ENCODE measurements at regions not wholly inside any gene's neighbourhood (a gene's known extent, or its start where the extent isn't known, plus 50 kb on each side); places are given as distances from the start of the nearest gene placed in this dataset.

- Mint-ChIP-seq H3K27me3 (ENCODE audit: low read depth, unreplicated experiment) (no peaks in the 10 kb centered on the region), H3K4me1 (ENCODE audit: low read depth, unreplicated experiment) (peaks cover 37% of the 10 kb centered on the region), H3K9me3 (ENCODE audit: unreplicated experiment) (no peaks in the 10 kb centered on the region), H3K4me3 (ENCODE audit: unreplicated experiment) (no peak overlapping the region), H3K27ac (ENCODE audit: unreplicated experiment) (peak overlapping the region; percentile 31), H3K36me3 (ENCODE audit: low read depth, unreplicated experiment) (no peaks in the 10 kb centered on the region)
- H3K9me3 ChIP-seq (ENCODE audit: insufficient read depth, low read depth, low read length), result no peaks in the 10 kb centered on the region
- DNase-seq (ENCODE audit: low read depth), result peak; percentile 49
- no peaks in the 10 kb centered on the region for H3K79me2 ChIP-seq (ENCODE audit: insufficient read depth, low read length)
- H3K27ac ChIP-seq (ENCODE audit: low read depth, low read length), result no peak overlapping the region
- H3K9ac ChIP-seq (ENCODE audit: low read length), result no peak overlapping the region
- H3K4me2 ChIP-seq (ENCODE audit: low read length), result no peak overlapping the region
- TF ChIP-seq EZH2 (IDR thresholded peaks at IDR 0.05; ENCODE audit: insufficient read depth, low read length), result no peak
- no peak for TF ChIP-seq CTCF (IDR thresholded peaks at IDR 0.05; ENCODE audit: insufficient read depth, low read depth, low read length)
- H3K4me3 ChIP-seq (ENCODE audit: insufficient read depth, low read depth, low read length), result no peak overlapping the region
- H2AFZ ChIP-seq (ENCODE audit: low read depth, low read length), result no peak overlapping the region
- H3K27me3 ChIP-seq (ENCODE audit: insufficient read depth, low read length), result no peaks in the 10 kb centered on the region
- H4K20me1 ChIP-seq (ENCODE audit: insufficient read depth, low read length), result no peaks in the 10 kb centered on the region
- peaks cover 6% of the 10 kb centered on the region for H3K4me1 ChIP-seq (ENCODE audit: insufficient read depth, low read length)
- no peaks in the 10 kb centered on the region for H3K36me3 ChIP-seq (ENCODE audit: insufficient read depth, low read length)
- FAIRE-seq, result no peak
Observed at GRCh38 chr13:67296511-67296910, 66.4 kb upstream of the PCDH9 start.

- Mint-ChIP-seq H3K4me1 (ENCODE audit: low read depth, unreplicated experiment) (peaks cover 8% of the 10 kb centered on the region), H3K9me3 (ENCODE audit: unreplicated experiment) (no peaks in the 10 kb centered on the region), H3K36me3 (ENCODE audit: low read depth, unreplicated experiment) (no peaks in the 10 kb centered on the region), H3K4me3 (ENCODE audit: unreplicated experiment) (no peak overlapping the region), H3K27ac (ENCODE audit: unreplicated experiment) (no peak overlapping the region), H3K27me3 (ENCODE audit: low read depth, unreplicated experiment) (no peaks in the 10 kb centered on the region)
- no peak overlapping the region for H3K9ac ChIP-seq (ENCODE audit: low read length)
- no peaks in the 10 kb centered on the region for H4K20me1 ChIP-seq (ENCODE audit: insufficient read depth, low read length)
- no peaks in the 10 kb centered on the region for H3K27me3 ChIP-seq (ENCODE audit: insufficient read depth, low read length)
- H3K36me3 ChIP-seq (ENCODE audit: insufficient read depth, low read length), result no peaks in the 10 kb centered on the region
- H3K4me2 ChIP-seq (ENCODE audit: low read length), result no peak overlapping the region
- H3K4me3 ChIP-seq (ENCODE audit: insufficient read depth, low read depth, low read length), result no peak overlapping the region
- H3K27ac ChIP-seq (ENCODE audit: low read depth, low read length), result no peak overlapping the region
- DNase-seq (ENCODE audit: low read depth), result no peak
- FAIRE-seq, result no peak
- no peaks in the 10 kb centered on the region for H3K9me3 ChIP-seq (ENCODE audit: insufficient read depth, low read depth, low read length)
- no peaks in the 10 kb centered on the region for H3K4me1 ChIP-seq (ENCODE audit: insufficient read depth, low read length)
- no peak overlapping the region for H2AFZ ChIP-seq (ENCODE audit: low read depth, low read length)
- no peaks in the 10 kb centered on the region for H3K79me2 ChIP-seq (ENCODE audit: insufficient read depth, low read length)
- TF ChIP-seq EZH2 (IDR thresholded peaks at IDR 0.05; ENCODE audit: insufficient read depth, low read length) (no peak), CTCF (IDR thresholded peaks at IDR 0.05; ENCODE audit: insufficient read depth, low read depth, low read length) (no peak)
Observed at GRCh38 chr13:67292886-67293285, 62.8 kb upstream of the PCDH9 start.

- no peak for DNase-seq (ENCODE audit: low read depth)
- H3K27ac Mint-ChIP-seq (ENCODE audit: unreplicated experiment), result no peak overlapping the region
Observed at GRCh38 chr13:67285611-67286010, 55.5 kb upstream of the PCDH9 start.

More at GRCh38 chr13:67285611-67286010, 55.5 kb upstream of the PCDH9 start:
- Histone ChIP-seq H3K36me3 (ENCODE audit: insufficient read depth, low read length) (no peaks in the 10 kb centered on the region), H4K20me1 (ENCODE audit: insufficient read depth, low read length) (no peaks in the 10 kb centered on the region), H3K9me3 (ENCODE audit: insufficient read depth, low read depth, low read length) (no peaks in the 10 kb centered on the region), H3K9ac (ENCODE audit: low read length) (no peak overlapping the region), H3K4me1 (ENCODE audit: insufficient read depth, low read length) (no peaks in the 10 kb centered on the region), H3K79me2 (ENCODE audit: insufficient read depth, low read length) (no peaks in the 10 kb centered on the region), H3K27me3 (ENCODE audit: insufficient read depth, low read length) (no peaks in the 10 kb centered on the region), H2AFZ (ENCODE audit: low read depth, low read length) (no peak overlapping the region), H3K4me3 (ENCODE audit: insufficient read depth, low read depth, low read length) (no peak overlapping the region), H3K27ac (ENCODE audit: low read depth, low read length) (no peak overlapping the region), H3K4me2 (ENCODE audit: low read length) (no peak overlapping the region)
- Mint-ChIP-seq H3K4me1 (ENCODE audit: low read depth, unreplicated experiment) (peaks cover 12% of the 10 kb centered on the region), H3K4me3 (ENCODE audit: unreplicated experiment) (no peak overlapping the region), H3K9me3 (ENCODE audit: unreplicated experiment) (no peaks in the 10 kb centered on the region), H3K36me3 (ENCODE audit: low read depth, unreplicated experiment) (no peaks in the 10 kb centered on the region), H3K27me3 (ENCODE audit: low read depth, unreplicated experiment) (no peaks in the 10 kb centered on the region)
- FAIRE-seq, result no peak
- no peak for TF ChIP-seq CTCF (IDR thresholded peaks at IDR 0.05; ENCODE audit: insufficient read depth, low read depth, low read length)
- TF ChIP-seq EZH2 (IDR thresholded peaks at IDR 0.05; ENCODE audit: insufficient read depth, low read length), result no peak
